MCF 10A (cell line): ENCODE measurements at regions not wholly inside any gene's neighbourhood (a gene's known extent, or its start where the extent isn't known, plus 50 kb on each side); places are given as distances from the start of the nearest gene placed in this dataset.

Experiments used
- BruUV-seq: library from RNA; stranded (reverse); fragments of 400-500 nt; replicated peaks from 2 replicates; lab custom pipeline; 2021; lab: Mats Ljungman, UMichigan
- CTCF ChIA-PET: fragments of 300-600 bp; sonication (Branson Sonifier 250); formaldehyde crosslinking; extraction: SDS; loops from one replicate; lab custom pipeline; 2021; ENCODE audit warnings: antibody characterized with exemption, inconsistent platforms; lab: Yijun Ruan, JAX
- POLR2A ChIA-PET: fragments of 300-600, 350-650 bp; sonication (Branson Sonifier 250); formaldehyde crosslinking; extraction: SDS; loops from one replicate; lab custom pipeline; 2020; ENCODE audit warnings: antibody characterized with exemption, inconsistent platforms; lab: Yijun Ruan, JAX
- DNase-seq: peaks from one replicate; pipeline ENCODE4 v3.0.0-alpha.2; 2018; ENCODE audit not compliant: unreplicated experiment
- H3K27ac Mint-ChIP-seq: one replicate; pipeline ENCODE4 v1.8.0; 2022; ENCODE audit warnings: mild to moderate bottlenecking, low read depth, mixed read lengths; ENCODE audit not compliant: unreplicated experiment
- H3K27me3 Mint-ChIP-seq: one replicate; pipeline ENCODE4 v1.8.0; 2022; ENCODE audit warnings: mixed read lengths; ENCODE audit not compliant: insufficient read depth, unreplicated experiment
- H3K36me3 Mint-ChIP-seq: one replicate; pipeline ENCODE4 v1.8.0; 2022; ENCODE audit warnings: mild to moderate bottlenecking, moderate library complexity, mixed read lengths; ENCODE audit not compliant: insufficient read depth, unreplicated experiment
- H3K4me1 Mint-ChIP-seq: one replicate; pipeline ENCODE4 v1.8.0; 2022; ENCODE audit warnings: mixed read lengths; ENCODE audit not compliant: insufficient read depth, unreplicated experiment
- H3K4me3 Mint-ChIP-seq: one replicate; pipeline ENCODE4 v1.8.0; 2022; ENCODE audit warnings: mild to moderate bottlenecking, moderate library complexity, mixed read lengths; ENCODE audit not compliant: unreplicated experiment
- H3K9me3 Mint-ChIP-seq: one replicate; pipeline ENCODE4 v1.8.0; 2022; ENCODE audit warnings: mixed read lengths; ENCODE audit not compliant: unreplicated experiment
- intact Hi-C: fragments of 100-400 bp; cut with micrococcal nuclease; formaldehyde crosslinking; loops from 2 replicates; pipeline ENCODE4 v1.14.1; 2022
- TF ChIP-seq, protein P1 (sequence below): fragments of 200-600 bp; IDR thresholded peaks from one replicate; pipeline ENCODE4 v1.8.0; 2022; ENCODE audit warnings: antibody characterized with exemption, mild to moderate bottlenecking; ENCODE audit not compliant: unreplicated experiment

- H3K4me1 Mint-ChIP-seq = peaks cover 6% of the 10 kb centered on the region
- intact Hi-C loops = no loop called here
Observed at GRCh38 chr10:6817770-6818169, 237.7 kb upstream of the PRKCQ start.

GRCh38 chr10:6815346-6815745 lies 235.3 kb upstream of the PRKCQ start:
- Mint-ChIP-seq H3K27me3 (no peaks in the 10 kb centered on the region), H3K9me3 (no peaks in the 10 kb centered on the region), H3K4me3 (no peak overlapping the region), H3K4me1 (peaks cover 27% of the 10 kb centered on the region), H3K27ac (peak overlapping the region; percentile 51), H3K36me3 (peaks cover 14% of the 10 kb centered on the region)
- TF ChIP-seq, protein P1, sequence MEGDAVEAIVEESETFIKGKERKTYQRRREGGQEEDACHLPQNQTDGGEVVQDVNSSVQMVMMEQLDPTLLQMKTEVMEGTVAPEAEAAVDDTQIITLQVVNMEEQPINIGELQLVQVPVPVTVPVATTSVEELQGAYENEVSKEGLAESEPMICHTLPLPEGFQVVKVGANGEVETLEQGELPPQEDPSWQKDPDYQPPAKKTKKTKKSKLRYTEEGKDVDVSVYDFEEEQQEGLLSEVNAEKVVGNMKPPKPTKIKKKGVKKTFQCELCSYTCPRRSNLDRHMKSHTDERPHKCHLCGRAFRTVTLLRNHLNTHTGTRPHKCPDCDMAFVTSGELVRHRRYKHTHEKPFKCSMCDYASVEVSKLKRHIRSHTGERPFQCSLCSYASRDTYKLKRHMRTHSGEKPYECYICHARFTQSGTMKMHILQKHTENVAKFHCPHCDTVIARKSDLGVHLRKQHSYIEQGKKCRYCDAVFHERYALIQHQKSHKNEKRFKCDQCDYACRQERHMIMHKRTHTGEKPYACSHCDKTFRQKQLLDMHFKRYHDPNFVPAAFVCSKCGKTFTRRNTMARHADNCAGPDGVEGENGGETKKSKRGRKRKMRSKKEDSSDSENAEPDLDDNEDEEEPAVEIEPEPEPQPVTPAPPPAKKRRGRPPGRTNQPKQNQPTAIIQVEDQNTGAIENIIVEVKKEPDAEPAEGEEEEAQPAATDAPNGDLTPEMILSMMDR = no peak
- no TSS peak for BruUV-seq
- ChIA-PET CTCF (interaction anchor here (0.6 to 1.0 kb wide), 2 partner anchors 11 to 21 kb away, joined by 3 to 4 read pairs; no protein-coding TSS in a partner anchor), POLR2A (interaction anchor here (0.6 to 1.3 kb wide), 3 partner anchors 33 to 97 kb away, joined by 3 to 4 read pairs (median 3); no protein-coding TSS in a partner anchor)
- intact Hi-C loops = no loop called here
- DNase-seq = no peak

More at GRCh38 chr10:6817770-6818169, 237.7 kb upstream of the PRKCQ start:
- H3K27me3 Mint-ChIP-seq = no peaks in the 10 kb centered on the region
- ChIA-PET CTCF (interaction anchor here (0.6 kb wide), 1 partner anchor 22 kb away, joined by 3 read pairs; no protein-coding TSS in a partner anchor), POLR2A (interaction anchor here (1.4 kb wide), 1 partner anchor 24 kb away, joined by 3 read pairs; no protein-coding TSS in a partner anchor)
- no peak for DNase-seq
- TF ChIP-seq, protein P1 = no peak
- no TSS peak for BruUV-seq
- peaks cover 14% of the 10 kb centered on the region for H3K36me3 Mint-ChIP-seq
- H3K27ac Mint-ChIP-seq = no peak overlapping the region
- no peak overlapping the region for H3K4me3 Mint-ChIP-seq
- H3K9me3 Mint-ChIP-seq = no peaks in the 10 kb centered on the region

DNA sequence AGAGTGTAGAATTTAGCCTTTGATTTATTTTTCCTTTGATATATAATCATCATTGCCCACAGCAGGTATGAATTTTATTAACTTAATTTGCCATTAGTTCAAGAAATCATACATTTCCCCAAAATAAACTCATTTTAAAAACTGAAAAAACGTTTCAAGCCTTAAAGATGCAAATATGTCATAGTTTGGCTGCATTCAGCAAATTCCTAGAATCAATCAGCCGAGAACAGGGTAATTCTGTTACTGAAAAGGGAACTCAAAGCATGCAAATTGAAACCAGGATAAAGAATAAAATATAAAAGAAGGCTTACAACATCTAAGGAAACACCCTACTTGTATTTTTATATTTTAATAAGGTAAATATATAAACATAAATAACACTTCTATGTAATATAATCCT lies 233.8 kb upstream of the PRKCQ start:
- CTCF ChIA-PET = no interaction called here
- BruUV-seq = no TSS peak

DNA sequence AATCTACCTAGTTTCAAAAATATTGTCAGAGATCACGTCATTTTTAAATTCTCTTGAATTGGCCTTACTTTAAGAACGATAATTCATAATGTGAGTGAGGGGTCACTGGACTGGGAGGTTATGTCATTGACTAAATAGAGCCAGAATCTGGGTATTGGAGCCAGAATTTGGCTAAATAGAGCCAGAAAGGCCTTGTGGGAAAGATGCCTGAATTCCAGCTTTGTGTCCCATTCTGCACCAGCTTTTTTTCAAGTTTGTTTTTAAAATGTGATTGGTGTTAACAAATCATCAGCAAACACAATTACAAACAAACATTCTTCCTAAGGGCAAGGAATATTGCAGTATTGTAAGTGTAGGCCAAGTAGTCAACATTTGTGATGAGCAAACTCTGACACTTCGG lies 233.2 kb upstream of the PRKCQ start:
- no TSS peak for BruUV-seq
- no peaks in the 10 kb centered on the region for H3K9me3 Mint-ChIP-seq
- peaks cover 8% of the 10 kb centered on the region for H3K36me3 Mint-ChIP-seq
- H3K4me1 Mint-ChIP-seq = peaks cover 33% of the 10 kb centered on the region
- H3K27ac Mint-ChIP-seq = no peak overlapping the region
- TF ChIP-seq, protein P1 = no peak
- intact Hi-C loops = no loop called here
- DNase-seq = no peak
- ChIA-PET POLR2A (no interaction called here), CTCF (interaction anchor here (0.7 kb wide), 1 partner anchor 30 kb away, joined by 4 read pairs; no protein-coding TSS in a partner anchor)
- no peak overlapping the region for H3K4me3 Mint-ChIP-seq
- H3K27me3 Mint-ChIP-seq = no peaks in the 10 kb centered on the region

More for the DNA sequence above, 233.8 kb upstream of the PRKCQ start:
- Mint-ChIP-seq H3K4me1 (peaks cover 29% of the 10 kb centered on the region), H3K4me3 (no peak overlapping the region), H3K9me3 (no peaks in the 10 kb centered on the region), H3K36me3 (peaks cover 14% of the 10 kb centered on the region), H3K27ac (no peak overlapping the region), H3K27me3 (no peaks in the 10 kb centered on the region)
- no peak for DNase-seq
- POLR2A ChIA-PET = no interaction called here
- intact Hi-C loops = no loop called here
- TF ChIP-seq, protein P1 = no peak
